ENCODE measurements at regions not wholly inside any gene's neighbourhood (a gene's known extent, or its start where the extent isn't known, plus 50 kb on each side); places are given as distances from the start of the nearest gene placed in this dataset.

GRCh38 chr16:63174801-63175200, 1138.6 kb upstream of the CDH8 start:
- no peak for DNase-seq
- Histone ChIP-seq H3K27ac (no peak overlapping the region), H3K36me3 (no peaks in the 10 kb centered on the region), H3K27me3 (no peaks in the 10 kb centered on the region), H3K4me1 (no peaks in the 10 kb centered on the region), H3K9me3 (no peaks in the 10 kb centered on the region), H3K4me3 (replicated peaks in 1 of 3) (no peak overlapping the region)
- intact Hi-C loops (cut with DNase I) = no loop called here
- TF ChIP-seq CTCF (IDR thresholded peaks at IDR 0.05) = no peak
- TF ChIP-seq POLR2A (IDR thresholded peaks at IDR 0.05) = no peak

GRCh38 chr16:63171545-63171944, 1135.3 kb upstream of the CDH8 start:
- Histone ChIP-seq H3K4me3 (replicated peaks in 1 of 3) (no peak overlapping the region), H3K9me3 (no peaks in the 10 kb centered on the region), H3K4me1 (no peaks in the 10 kb centered on the region), H3K27ac (no peak overlapping the region), H3K27me3 (no peaks in the 10 kb centered on the region), H3K36me3 (no peaks in the 10 kb centered on the region)
- no peak for DNase-seq
- TF ChIP-seq POLR2A (IDR thresholded peaks at IDR 0.05) = no peak
- TF ChIP-seq CTCF (IDR thresholded peaks at IDR 0.05) = no peak
- intact Hi-C loops (cut with DNase I) = no loop called here

GRCh38 chr16:63169100-63169499, 1132.9 kb upstream of the CDH8 start:
- intact Hi-C loops (cut with DNase I) = no loop called here
- H3K36me3 ChIP-seq = no peaks in the 10 kb centered on the region
- DNase-seq = no peak
- H3K4me3 ChIP-seq (replicated peaks in 1 of 3) = no peak overlapping the region
- no peaks in the 10 kb centered on the region for H3K4me1 ChIP-seq
- H3K9me3 ChIP-seq = no peaks in the 10 kb centered on the region
- TF ChIP-seq POLR2A (IDR thresholded peaks at IDR 0.05) (no peak), CTCF (IDR thresholded peaks at IDR 0.05) (no peak)
- no peaks in the 10 kb centered on the region for H3K27me3 ChIP-seq
- WGBS, 2 donors = 88 to 92% methylated on average over 2 of the region's 2 CpGs
- H3K27ac ChIP-seq = no peak overlapping the region

DNA sequence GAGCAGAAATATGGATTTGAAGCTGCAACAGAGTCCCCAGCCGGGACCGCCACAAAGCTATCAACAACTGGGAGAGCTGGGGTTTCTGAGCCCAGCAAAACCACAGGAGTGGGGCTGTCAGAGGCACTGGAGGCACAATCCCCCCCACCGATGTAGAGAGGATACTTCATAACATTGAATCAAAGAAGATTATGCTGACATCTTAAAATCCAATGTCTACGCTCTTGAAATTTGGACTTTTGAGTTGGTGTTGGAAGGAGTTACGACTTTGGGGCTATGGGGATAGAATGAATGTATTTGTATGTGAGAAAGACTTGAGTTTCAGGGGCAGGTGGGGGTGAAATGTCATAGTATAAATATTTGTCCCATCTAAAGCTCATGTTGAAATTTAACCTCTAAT, 1121.6 kb upstream of the CDH8 start:
- TF ChIP-seq POLR2A (IDR thresholded peaks at IDR 0.05) (no peak), CTCF (IDR thresholded peaks at IDR 0.05) (no peak)
- H3K27me3 ChIP-seq = no peaks in the 10 kb centered on the region

DNA sequence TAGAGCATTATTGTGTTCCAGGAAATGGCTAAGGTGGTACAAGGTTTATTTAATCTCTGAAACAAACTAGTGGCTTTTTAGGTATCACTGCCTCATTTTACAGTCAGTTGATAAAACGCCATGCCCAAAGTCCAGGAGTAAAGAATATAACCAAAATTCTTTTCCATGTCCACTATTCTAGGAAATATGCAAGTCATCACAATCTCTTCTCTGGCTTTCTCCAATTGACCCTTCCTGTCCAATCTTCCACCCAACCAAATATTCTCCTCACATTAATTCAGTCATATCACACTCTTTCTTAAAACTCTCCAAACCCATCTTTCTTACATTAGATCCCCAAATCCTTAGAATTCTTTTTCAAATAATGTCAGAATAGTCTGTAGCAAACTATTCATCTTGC, 1110.0 kb upstream of the CDH8 start:
- Histone ChIP-seq H3K36me3 (no peaks in the 10 kb centered on the region), H3K27ac (no peak overlapping the region), H3K4me3 (replicated peaks in 1 of 3) (no peak overlapping the region), H3K9me3 (peaks cover 3% of the 10 kb centered on the region), H3K4me1 (no peaks in the 10 kb centered on the region), H3K27me3 (no peaks in the 10 kb centered on the region)
- TF ChIP-seq CTCF (IDR thresholded peaks at IDR 0.05) (no peak), POLR2A (IDR thresholded peaks at IDR 0.05) (no peak)
- DNase-seq = no peak
- intact Hi-C loops (cut with DNase I) = no loop called here
- 73 to 85% methylated on average over 1 of the region's 1 CpG for WGBS, 2 donors

More for the DNA sequence above, 1121.6 kb upstream of the CDH8 start:
- Histone ChIP-seq H3K27ac (no peak overlapping the region), H3K4me3 (replicated peaks in 1 of 3) (no peak overlapping the region), H3K4me1 (no peaks in the 10 kb centered on the region), H3K36me3 (no peaks in the 10 kb centered on the region), H3K9me3 (no peaks in the 10 kb centered on the region)
- WGBS, 2 donors = 94 to 96% methylated on average over 5 of the region's 5 CpGs
- intact Hi-C loops (cut with DNase I) = no loop called here
- DNase-seq = no peak

All from thyroid gland (tissue), 4 donors.